NT2/D1 (cell line): ENCODE measurements at regions not wholly inside any gene's neighbourhood (a gene's known extent, or its start where the extent isn't known, plus 50 kb on each side); places are given as distances from the start of the nearest gene placed in this dataset.

Source experiments
- DNase-seq: peaks from one replicate; pipeline ENCODE4 v3.0.0-alpha.2; 2011; ENCODE audit warnings: low read depth, low spot score
- H3K27me3 ChIP-seq: 2 replicates; pipeline ENCODE4 v1.6.0; 2011; ENCODE audit warnings: mild to moderate bottlenecking; ENCODE audit not compliant: insufficient read length, insufficient read depth
- H3K36me3 ChIP-seq: 2 replicates; pipeline ENCODE4 v1.6.1; 2011; ENCODE audit warnings: mild to moderate bottlenecking, low read length, mixed read lengths; ENCODE audit not compliant: insufficient read depth, insufficient read length
- H3K4me1 ChIP-seq: 2 replicates; pipeline ENCODE4 v1.5.1; 2011; ENCODE audit not compliant: insufficient read depth, insufficient read length
- H3K4me3 ChIP-seq: 2 replicates; pipeline ENCODE4 v1.5.1; 2011; ENCODE audit warnings: low read depth; ENCODE audit not compliant: insufficient read length
- H3K9ac ChIP-seq: 2 replicates; pipeline ENCODE4 v1.6.0; 2011; ENCODE audit warnings: low read depth; ENCODE audit not compliant: insufficient read length
- H3K9me3 ChIP-seq: 2 replicates; pipeline ENCODE4 v1.5.1; 2011; ENCODE audit warnings: mild to moderate bottlenecking, low read length; ENCODE audit not compliant: insufficient read depth
- SUZ12 ChIP-seq: IDR thresholded peaks from 2 replicates; pipeline ENCODE4 v1.6.1; 2011; ENCODE audit not compliant: insufficient read length, insufficient read depth; ENCODE audit errors: extremely low read depth
- YY1 ChIP-seq: IDR thresholded peaks from 2 replicates; pipeline ENCODE4 v1.6.1; 2011; ENCODE audit not compliant: insufficient read length, insufficient read depth
- ZNF274 ChIP-seq: IDR thresholded peaks from 2 replicates; pipeline ENCODE4 v1.6.1; 2011; ENCODE audit warnings: mild to moderate bottlenecking, low read depth, low read length

DNA sequence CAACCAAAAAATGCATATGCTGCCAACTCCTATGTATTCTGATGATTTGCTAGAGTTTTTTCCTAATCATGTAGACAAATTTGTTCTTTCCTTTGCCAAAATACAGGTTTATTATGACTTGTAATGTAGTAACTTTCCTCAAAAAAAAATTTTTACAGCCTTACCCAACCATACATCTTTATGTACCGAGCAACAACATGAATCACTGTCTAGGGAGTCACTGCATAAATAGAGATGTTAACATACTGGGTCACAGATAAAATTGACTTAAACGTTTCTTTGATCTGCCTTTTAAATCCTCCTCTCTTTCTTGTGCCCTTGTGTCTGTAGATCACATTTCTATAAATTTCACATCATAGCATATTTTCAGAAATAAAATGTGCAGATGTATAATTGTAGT lies 143.6 kb downstream of the MBD2 start:
- no peak overlapping the region for H3K9ac ChIP-seq
- TF ChIP-seq ZNF274 (no peak), SUZ12 (no peak), YY1 (no peak)
- DNase-seq: no peak
- no peak overlapping the region for H3K4me3 ChIP-seq
- H3K4me1 ChIP-seq: no peaks in the 10 kb centered on the region
- no peaks in the 10 kb centered on the region for H3K27me3 ChIP-seq
- H3K9me3 ChIP-seq: peaks cover 12% of the 10 kb centered on the region; the same call in 1 of the 2 replicates
- H3K36me3 ChIP-seq: no peaks in the 10 kb centered on the region

GRCh38 chr18:54076166-54076565 lies 148.3 kb downstream of the MBD2 start:
- DNase-seq: no peak
- no peaks in the 10 kb centered on the region for H3K9me3 ChIP-seq
- no peak for TF ChIP-seq SUZ12
- no peak overlapping the region for H3K4me3 ChIP-seq
- no peaks in the 10 kb centered on the region for H3K36me3 ChIP-seq
- H3K4me1 ChIP-seq: no peaks in the 10 kb centered on the region
- H3K9ac ChIP-seq: no peak overlapping the region
- H3K27me3 ChIP-seq: no peaks in the 10 kb centered on the region

GRCh38 chr18:54075689-54076088 lies 148.8 kb downstream of the MBD2 start:
- DNase-seq: no peak
- Histone ChIP-seq H3K36me3 (no peaks in the 10 kb centered on the region), H3K4me1 (no peaks in the 10 kb centered on the region), H3K27me3 (no peaks in the 10 kb centered on the region), H3K9ac (no peak overlapping the region), H3K9me3 (no peaks in the 10 kb centered on the region), H3K4me3 (no peak overlapping the region)
- TF ChIP-seq ZNF274: no peak
- TF ChIP-seq YY1: no peak

DNA sequence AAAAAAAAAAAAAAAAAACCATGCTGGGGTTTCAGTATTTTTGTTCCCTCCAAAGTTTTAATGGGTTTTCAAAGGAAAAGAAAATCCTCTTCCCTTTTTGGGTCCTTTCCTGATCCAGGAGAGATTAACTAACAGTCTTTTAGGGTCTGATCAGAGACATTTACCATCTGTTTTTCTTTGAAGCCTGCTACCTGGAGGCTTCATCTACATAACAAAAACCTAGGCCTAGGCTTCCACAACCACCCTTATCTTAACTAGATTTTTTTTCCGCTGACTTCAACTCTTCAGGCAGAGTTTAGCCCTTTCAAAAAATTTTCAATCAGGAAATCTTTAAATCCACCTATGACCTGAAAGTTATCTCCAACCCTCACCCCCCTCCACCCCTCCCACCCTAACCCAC lies 154.7 kb downstream of the MBD2 start:
- Histone ChIP-seq H3K4me1 (no peaks in the 10 kb centered on the region), H3K9ac (no peak overlapping the region), H3K4me3 (no peak overlapping the region), H3K9me3 (no peaks in the 10 kb centered on the region), H3K36me3 (no peaks in the 10 kb centered on the region), H3K27me3 (no peaks in the 10 kb centered on the region)
- TF ChIP-seq YY1 (no peak), SUZ12 (no peak), ZNF274 (no peak)
- DNase-seq: peak; percentile 22

- no peak for DNase-seq
- H3K9ac ChIP-seq: no peak overlapping the region
- TF ChIP-seq SUZ12 (no peak), ZNF274 (no peak), YY1 (no peak)
- H3K4me3 ChIP-seq: no peak overlapping the region
- no peaks in the 10 kb centered on the region for H3K36me3 ChIP-seq
- H3K27me3 ChIP-seq: no peaks in the 10 kb centered on the region
- no peaks in the 10 kb centered on the region for H3K4me1 ChIP-seq
- no peaks in the 10 kb centered on the region for H3K9me3 ChIP-seq
These were observed 164.0 kb downstream of the MBD2 start for GRCh38 chr18:54060343-54061005.

DNA sequence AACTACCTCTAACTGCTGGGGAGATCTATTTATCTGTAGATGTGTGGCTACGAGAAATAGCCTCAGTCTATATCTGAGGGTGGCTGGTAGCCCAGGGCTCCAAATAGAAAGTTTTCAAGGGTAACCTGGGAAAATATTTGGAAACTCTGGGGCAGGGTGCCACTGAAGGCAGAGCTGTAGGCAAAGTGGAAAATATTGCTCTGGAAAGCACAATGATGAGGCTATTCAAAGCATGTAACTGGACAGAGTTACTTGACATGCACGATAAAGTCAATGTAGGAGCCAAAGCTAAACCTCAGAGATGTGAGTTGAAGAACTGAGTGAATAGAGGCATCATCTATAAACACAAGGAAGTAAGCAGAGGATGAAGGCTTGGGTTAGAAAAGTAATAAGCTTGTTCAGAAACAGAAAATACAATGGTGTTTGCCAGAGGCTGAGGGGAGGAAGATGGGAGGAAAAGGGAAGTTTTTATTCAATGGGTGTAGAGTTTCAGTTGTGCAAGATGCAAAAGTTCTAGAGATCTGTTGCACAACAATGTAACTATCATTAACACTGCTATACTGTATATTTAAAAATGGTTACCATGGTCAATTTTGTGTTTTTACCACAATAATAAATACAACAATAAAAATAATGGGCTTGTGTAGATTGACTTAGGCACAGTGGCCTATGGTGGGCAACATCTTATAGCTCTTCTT lies 171.6 kb downstream of the MBD2 start:
- Histone ChIP-seq H3K27me3 (no peaks in the 10 kb centered on the region), H3K4me3 (no peak overlapping the region), H3K36me3 (no peaks in the 10 kb centered on the region), H3K9me3 (no peaks in the 10 kb centered on the region), H3K9ac (no peak overlapping the region), H3K4me1 (no peaks in the 10 kb centered on the region)
- DNase-seq: no peak
- TF ChIP-seq ZNF274: no peak
- no peak for TF ChIP-seq SUZ12
- TF ChIP-seq YY1: no peak

DNA sequence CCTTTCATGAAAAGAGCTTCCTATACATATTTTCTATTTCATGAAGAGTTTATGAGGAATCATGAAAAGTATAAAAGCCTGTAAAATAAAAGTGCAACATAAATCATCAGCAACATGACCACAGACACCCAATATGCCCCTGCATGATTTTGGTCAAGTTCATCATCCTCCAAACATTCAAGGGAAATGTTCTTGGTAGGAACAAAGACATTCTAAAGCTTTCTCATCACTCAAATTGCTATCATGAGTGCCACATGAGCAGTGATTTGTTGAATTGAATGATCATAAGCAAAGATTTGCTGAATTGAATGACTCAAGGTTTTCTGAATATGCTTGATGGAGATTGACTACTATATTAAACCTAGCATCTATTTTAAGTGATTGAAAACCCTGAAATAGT lies 172.2 kb downstream of the MBD2 start:
- Histone ChIP-seq H3K9me3 (no peaks in the 10 kb centered on the region), H3K4me3 (no peak overlapping the region), H3K9ac (no peak overlapping the region), H3K36me3 (no peaks in the 10 kb centered on the region), H3K4me1 (no peaks in the 10 kb centered on the region), H3K27me3 (no peaks in the 10 kb centered on the region)
- TF ChIP-seq ZNF274 (no peak), YY1 (no peak)
- DNase-seq: no peak
